ENCODE measurements at regions not wholly inside any gene's neighbourhood (a gene's known extent, or its start where the extent isn't known, plus 50 kb on each side); places are given as distances from the start of the nearest gene placed in this dataset.

GRCh38 chr4:160981083-160981482 lies 1182.7 kb downstream of the FSTL5 start:
- TF ChIP-seq CTCF (IDR thresholded peaks at IDR 0.05 in 2 of 3, conservative IDR thresholded peaks at IDR 0.05 in 1 of 3; ENCODE audit: borderline replicate concordance in 1 of 3, insufficient read depth in 1 of 3, low read depth in 2 of 3, low read length in 2 of 3) (no peak), POLR2AphosphoS5 (IDR thresholded peaks at IDR 0.05; ENCODE audit: low read depth, low read length) (no peak), EGR1 (IDR thresholded peaks at IDR 0.05; ENCODE audit: low read depth) (no peak), ZNF274 (IDR thresholded peaks at IDR 0.05; ENCODE audit: low read depth, low read length) (no peak), JUND (IDR thresholded peaks at IDR 0.05) (no peak)

Measured in HCT116 (cell line).